ENCODE measurements at regions not wholly inside any gene's neighbourhood (a gene's known extent, or its start where the extent isn't known, plus 50 kb on each side); places are given as distances from the start of the nearest gene placed in this dataset.

- DNase-seq (ENCODE audit: low read depth): no peak
- no peak for TF ChIP-seq CTCF (IDR thresholded peaks at IDR 0.05; ENCODE audit: low read depth, low read length, missing control alignments)
- H3K4me3 ChIP-seq (ENCODE audit: low read depth, low read length): no peak overlapping the region
- in situ Hi-C loops (cut with HindIII; ENCODE audit: low sequenced_read_pairs): no loop called here
These were observed 354.5 kb downstream of the WDR72 start for GRCh38 chr15:53404930-53405493.

GRCh38 chr15:53401503-53401902, 358.0 kb downstream of the WDR72 start:
- TF ChIP-seq CTCF (IDR thresholded peaks at IDR 0.05; ENCODE audit: low read depth, low read length, missing control alignments): no peak
- no peak overlapping the region for H3K4me3 ChIP-seq (ENCODE audit: low read depth, low read length)
- in situ Hi-C loops (cut with HindIII; ENCODE audit: low sequenced_read_pairs): no loop called here
- DNase-seq (ENCODE audit: low read depth): no peak

GRCh38 chr15:53400986-53401385, 358.5 kb downstream of the WDR72 start:
- H3K4me3 ChIP-seq (ENCODE audit: low read depth, low read length): no peak overlapping the region
- in situ Hi-C loops (cut with HindIII; ENCODE audit: low sequenced_read_pairs): no loop called here
- no peak for TF ChIP-seq CTCF (IDR thresholded peaks at IDR 0.05; ENCODE audit: low read depth, low read length, missing control alignments)
- no peak for DNase-seq (ENCODE audit: low read depth)

- no peak for DNase-seq (ENCODE audit: low read depth)
- in situ Hi-C loops (cut with HindIII; ENCODE audit: low sequenced_read_pairs): no loop called here
- no peak for TF ChIP-seq CTCF (IDR thresholded peaks at IDR 0.05; ENCODE audit: low read depth, low read length, missing control alignments)
- no peak overlapping the region for H3K4me3 ChIP-seq (ENCODE audit: low read depth, low read length)
These were observed 362.3 kb downstream of the WDR72 start for GRCh38 chr15:53397041-53397616.

GRCh38 chr15:53395871-53396270, 363.6 kb downstream of the WDR72 start:
- in situ Hi-C loops (cut with HindIII; ENCODE audit: low sequenced_read_pairs): no loop called here
- no peak for DNase-seq (ENCODE audit: low read depth)
- no peak overlapping the region for H3K4me3 ChIP-seq (ENCODE audit: low read depth, low read length)
- no peak for TF ChIP-seq CTCF (IDR thresholded peaks at IDR 0.05; ENCODE audit: low read depth, low read length, missing control alignments)

GRCh38 chr15:53390549-53390948, 368.9 kb downstream of the WDR72 start:
- DNase-seq (ENCODE audit: low read depth): no peak
- in situ Hi-C loops (cut with HindIII; ENCODE audit: low sequenced_read_pairs): no loop called here
- H3K4me3 ChIP-seq (ENCODE audit: low read depth, low read length): no peak overlapping the region
- TF ChIP-seq CTCF (IDR thresholded peaks at IDR 0.05; ENCODE audit: low read depth, low read length, missing control alignments): no peak
